HS-27A (cell line): ENCODE measurements at regions not wholly inside any gene's neighbourhood (a gene's known extent, or its start where the extent isn't known, plus 50 kb on each side); places are given as distances from the start of the nearest gene placed in this dataset.
A peak's percentile ranks its signal among the peaks of the same experiment; 100 is the strongest.
"Not testable (repeated sequence)": the region's sequence is repeated elsewhere in the genome, so short reads cannot be mapped to it uniquely, and the experiment has no call there.

ENCODE experiments used
- DNase-seq: peaks from one replicate; pipeline ENCODE4 v3.0.0-alpha.2; 2012; ENCODE audit warnings: low read depth, missing footprints

DNA sequence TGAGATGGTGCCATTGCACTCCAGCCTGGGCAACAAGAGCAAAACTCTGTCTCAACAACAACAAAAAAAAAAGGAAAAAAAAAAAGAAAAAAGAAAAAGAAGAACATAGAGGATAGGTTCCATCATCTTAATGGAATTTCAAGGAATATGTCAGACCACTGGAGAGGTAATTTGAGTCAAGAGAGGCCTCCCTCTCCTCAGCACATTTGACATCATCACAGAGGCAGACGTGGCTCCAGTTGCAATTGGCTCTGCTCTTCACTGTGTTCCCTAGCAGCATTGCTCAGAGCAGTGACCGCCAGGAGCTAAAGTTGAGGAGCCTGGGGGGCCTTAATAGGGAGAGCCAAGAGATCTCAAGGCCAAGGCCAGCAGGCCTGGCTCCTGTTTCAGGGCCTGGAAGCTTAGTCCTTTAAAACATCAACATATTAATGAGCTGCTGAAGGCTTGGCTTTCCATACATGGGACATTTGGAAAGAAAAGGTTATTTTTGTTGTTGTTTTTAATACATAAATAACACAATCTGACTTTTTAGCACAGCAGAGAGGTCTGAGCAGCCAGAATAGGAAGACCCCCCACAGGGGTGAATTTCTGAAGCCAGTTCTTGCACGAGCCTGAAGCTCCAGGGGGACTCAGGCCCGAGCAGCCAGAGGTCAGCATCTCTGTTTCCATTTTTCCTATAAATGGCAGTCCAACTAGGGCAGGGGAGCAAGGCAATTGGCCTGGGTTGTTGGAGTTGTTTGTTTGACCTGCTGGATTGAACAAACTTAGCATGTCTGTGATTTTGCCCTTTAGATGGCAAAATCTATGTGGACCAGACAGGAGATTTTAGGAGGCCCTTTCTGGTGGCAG lies 118.3 kb upstream of the FGGY start:
- DNase-seq: no peak

DNA sequence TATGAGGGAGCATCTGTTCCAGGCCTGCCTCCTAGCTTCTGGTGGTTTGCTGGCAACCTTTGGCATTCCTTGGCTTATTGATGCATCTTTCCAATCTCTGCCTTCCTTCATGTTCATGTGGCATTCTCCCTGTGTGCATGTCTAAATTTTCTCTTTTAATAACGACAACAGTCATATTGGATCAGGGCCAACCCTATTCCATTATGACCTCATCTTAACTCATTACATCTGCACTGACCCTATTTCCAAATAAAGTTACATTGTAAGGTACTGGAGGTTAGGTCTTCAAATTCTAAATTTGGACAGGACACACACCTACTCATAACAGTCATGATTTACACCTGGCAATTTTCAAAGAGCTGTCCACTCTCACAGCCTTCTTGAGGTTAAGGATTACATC lies 117.2 kb upstream of the FGGY start:
- no peak for DNase-seq

DNA sequence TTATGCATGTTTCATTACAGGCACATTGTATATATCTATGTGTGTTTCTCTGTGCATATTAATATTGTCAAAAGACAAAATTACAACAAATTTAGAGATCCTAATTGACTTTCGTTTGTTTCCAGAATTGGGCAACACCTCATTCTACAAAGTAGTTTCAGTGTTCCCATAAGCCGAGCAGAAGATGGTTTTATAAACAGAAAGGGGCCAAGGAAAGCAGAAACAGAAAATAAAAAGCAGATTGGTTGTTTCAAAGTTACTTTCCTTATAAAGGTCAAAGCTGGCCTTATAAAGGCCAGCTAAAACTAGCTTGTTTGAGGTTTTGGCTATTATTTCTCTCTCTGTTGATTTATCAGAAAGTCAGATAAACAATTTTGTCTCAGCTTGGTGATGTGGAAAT lies 116.2 kb upstream of the FGGY start:
- no peak for DNase-seq

DNA sequence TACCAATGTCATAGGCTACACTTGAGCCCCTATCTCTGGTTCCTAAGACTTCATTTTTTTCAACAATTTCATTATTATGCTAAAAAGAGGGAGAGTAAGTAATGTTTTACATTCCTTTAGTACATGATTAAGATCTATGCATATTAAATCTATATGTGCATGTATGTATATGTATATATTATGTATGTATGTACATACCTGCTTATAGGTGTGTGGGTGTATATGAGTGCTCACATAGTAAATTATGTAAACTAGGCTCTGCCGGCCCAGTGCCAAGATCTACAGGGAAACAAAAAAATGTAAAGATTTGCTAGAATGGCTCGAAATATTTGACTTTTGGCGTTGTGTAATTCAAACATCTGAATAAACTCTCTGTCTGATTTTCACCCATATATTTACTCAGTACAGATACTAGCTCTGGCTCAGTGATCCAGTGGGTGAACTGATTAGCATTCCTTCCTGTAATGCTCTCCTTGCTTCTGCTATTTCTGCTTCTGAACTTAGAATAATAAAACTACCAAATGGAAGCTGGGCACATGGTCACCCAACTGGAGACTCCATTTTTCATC lies 113.1 kb upstream of the FGGY start:
- DNase-seq: no peak

DNA sequence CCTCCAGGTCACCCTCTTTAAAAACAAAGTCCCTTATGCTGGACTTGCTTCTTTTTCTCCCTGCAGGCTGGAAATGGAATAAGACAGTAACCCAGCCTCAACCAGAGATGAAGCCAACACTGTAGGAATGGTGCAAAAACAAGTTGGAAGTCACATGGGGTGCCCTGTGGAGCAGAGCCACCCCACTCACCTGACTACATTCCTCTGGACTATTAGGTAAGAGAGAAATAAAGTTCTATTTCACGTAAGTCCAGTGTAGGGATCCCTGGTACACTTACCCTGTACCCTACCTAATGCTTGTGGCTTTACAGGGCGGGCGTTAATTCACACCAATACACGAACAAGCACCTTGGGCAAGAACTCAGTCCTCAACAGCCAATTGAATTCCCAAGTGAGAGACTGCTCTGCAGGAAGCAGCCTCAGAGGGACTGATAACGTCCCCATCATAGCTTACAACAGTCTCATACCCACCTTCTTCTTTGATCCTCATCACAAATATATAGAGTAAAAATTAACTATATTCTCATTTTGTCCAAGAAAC lies 112.5 kb upstream of the FGGY start:
- DNase-seq: no peak

DNA sequence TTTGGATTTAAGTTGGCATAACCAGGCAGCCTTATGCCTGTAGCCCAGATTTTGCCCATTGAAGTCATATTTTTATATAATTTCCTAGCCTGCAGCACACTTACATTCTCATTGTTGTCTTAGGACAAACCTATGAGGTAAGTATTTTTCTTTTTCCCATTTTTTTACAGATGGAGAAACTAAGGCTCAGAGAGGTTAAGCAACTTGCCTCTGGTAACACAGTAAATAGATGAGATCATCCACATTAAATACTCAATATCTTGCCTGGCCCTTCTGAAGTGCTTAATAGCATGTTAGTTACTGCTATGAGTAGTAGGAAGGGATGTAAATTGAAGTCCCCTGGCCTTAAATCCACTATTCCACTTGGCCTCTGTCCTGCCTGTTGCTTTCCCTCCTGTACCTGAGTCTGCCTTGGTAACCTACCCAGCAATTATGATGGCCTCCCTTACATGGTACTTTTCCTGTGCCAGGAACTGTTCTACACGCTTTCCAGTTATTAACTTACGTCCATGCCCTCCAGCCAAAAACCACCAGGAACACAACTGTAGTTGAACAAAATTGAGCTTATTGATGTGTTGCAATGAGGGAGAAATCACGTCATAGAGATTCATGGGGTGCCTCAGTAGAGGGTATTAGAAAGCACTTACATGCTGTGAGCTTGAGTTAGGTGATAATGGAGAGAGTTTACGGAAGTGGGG lies 111.6 kb upstream of the FGGY start:
- DNase-seq: no peak

DNA sequence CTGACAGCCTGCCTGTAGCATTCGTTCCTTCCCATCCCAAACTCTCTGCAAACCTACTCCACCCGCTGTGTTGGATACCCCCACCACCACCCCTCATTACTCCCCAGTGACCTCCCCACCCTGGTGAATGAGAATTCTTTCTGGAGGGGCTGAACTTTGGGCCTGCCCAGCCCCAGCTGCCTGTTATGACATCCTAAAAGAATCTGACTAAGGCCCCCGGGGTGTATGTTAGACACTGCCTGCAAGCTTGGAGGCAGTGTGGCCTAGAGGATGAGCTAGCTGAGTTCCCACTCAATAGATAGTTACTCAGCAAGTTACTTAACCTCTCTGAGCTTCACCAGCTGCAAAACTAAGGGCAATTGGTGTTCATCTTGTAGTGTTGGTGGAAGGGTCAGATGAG lies 110.2 kb upstream of the FGGY start:
- DNase-seq: peak; percentile 69

DNA sequence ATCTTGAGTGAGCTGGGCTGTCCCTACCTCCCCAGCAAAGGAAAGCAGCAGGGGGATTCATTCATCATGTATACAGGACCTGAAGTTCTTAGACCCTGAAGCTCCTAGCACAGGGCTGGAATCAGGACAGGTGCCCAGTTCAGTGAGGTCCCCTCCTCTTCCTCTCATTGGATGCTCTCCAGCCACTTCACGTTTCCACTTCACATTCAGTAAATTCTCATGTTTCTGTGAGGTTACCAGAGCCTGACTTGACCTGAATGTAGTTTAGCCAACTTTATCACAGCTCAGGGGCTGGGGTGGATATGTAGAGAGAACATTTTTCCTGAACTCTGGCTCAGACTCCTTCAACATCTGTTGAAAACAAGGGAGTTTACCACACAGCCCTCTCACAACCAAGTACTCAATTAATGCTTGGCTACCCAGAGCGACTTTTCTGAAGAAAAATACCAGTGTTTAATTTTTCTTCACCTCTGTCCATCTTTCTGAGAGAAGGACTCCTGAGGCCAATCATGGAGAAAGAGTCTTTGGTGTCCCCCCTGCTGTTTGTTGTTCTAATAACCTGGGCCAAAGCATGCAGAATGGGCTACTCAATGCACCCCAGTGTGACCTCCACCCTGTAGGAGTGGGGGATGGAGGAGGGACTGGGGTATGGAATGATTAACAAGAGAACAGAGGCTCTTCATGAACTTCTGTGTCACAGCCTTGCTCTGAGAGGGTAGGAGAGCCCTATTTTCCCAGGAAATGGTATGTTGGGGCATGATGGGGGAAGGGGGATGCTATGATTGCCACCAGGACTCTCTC lies 108.3 kb upstream of the FGGY start:
- no peak for DNase-seq

DNA sequence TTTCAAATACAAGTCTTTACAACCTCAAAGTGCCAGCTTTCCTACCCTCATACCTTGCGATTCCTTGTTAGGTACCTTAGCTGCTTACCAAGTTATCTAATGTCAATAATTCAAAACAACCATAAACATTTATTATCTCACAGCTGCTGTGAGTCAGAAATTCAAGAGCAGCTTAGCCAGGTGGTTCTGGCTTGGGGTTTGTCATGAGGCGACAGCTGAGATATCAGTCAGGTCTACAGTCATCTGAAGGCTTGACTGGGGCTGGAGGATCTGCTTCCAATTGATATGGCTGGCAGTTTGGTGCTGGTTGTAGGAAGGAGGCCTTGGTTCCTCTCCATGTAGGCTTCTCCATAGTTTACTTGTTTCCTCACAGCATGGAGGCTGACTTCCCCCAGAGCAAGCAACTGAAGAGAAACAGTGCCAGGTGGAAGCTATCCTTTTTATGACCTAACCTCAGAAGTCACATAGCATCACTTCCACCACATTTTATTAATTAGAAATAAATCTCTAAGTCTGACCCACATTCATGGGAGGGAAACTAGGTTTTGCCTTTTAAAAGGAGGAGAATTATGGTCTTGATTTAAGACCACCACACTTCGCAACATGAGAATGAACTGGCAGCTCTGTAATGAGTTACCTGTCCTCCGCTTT lies 103.3 kb upstream of the FGGY start:
- DNase-seq: no peak

DNA sequence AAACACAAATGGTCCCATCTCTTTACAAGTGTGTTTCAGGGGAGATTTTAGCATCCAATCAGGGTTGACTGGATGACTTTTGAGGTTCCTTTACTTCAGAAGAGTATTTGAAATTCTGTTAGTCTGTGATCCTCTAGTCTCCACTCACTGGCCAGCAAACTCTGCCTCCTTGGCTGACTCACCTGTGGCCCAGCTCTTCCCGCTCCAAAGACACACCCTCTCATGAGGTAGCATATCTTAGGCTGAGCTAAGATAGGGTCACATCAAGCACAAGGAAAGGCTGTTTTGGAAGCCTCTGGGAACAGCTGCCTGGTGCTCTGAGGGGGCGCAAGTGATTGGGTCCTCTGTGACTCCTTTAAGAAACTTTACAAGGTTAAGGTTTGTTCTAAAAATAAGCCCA lies 102.3 kb upstream of the FGGY start:
- DNase-seq: no peak

DNA sequence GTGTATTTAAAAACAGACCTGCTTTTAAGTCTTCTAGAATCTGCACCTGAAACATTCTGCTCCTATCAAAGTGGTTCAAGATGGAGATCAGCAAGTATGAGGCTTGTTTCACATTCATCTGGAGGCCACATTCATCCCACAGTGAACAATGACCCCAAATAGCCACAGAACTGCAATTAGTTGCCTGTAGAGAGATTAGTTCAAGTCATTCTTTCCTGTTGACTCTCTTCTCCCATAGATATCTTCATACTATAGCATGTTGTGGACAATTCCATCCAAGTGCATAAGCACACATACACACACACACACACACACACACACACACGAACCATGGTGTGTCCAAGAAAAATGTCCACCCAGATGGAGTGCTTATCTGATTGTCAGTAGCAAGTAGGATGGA lies 101.7 kb upstream of the FGGY start:
- DNase-seq: no peak

DNA sequence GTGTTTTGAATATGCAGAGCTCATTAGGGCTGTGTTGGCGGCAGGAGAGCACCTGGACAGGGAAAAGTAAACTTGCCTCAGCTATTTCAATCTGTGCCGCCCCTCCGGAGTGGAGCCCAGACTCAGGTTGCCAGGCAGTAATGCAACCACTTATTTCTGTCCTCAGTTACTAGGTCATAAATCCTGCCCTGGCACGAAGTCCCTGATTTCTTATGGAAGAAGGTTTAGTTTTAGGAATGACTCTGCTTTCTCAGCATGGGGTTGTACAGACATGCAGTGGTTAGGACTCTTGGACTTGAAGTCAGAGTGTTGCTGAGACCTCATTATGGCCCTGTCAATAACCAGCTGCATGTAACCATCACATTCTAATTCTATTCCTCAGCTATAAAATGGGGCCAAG lies 98.3 kb upstream of the FGGY start:
- no peak for DNase-seq

DNA sequence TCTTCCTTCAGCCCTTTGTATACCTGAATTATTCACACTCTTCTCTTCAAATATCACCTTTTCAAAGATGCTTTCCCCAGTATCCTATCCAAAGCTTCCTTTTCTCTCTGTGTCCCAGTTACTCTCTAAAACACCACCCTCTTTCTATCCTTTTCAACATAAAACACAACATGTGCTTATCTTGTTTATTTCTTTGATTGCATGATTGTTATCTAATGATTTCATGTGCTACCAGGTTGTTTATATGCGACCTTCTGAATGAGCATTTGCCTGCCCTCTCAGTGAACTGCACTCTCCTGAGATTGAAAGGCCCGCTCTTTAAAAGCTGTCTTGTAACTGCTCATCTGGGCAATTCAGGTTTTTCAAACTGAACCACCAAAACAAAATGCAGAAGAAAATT lies 97.7 kb upstream of the FGGY start:
- DNase-seq: no peak

DNA sequence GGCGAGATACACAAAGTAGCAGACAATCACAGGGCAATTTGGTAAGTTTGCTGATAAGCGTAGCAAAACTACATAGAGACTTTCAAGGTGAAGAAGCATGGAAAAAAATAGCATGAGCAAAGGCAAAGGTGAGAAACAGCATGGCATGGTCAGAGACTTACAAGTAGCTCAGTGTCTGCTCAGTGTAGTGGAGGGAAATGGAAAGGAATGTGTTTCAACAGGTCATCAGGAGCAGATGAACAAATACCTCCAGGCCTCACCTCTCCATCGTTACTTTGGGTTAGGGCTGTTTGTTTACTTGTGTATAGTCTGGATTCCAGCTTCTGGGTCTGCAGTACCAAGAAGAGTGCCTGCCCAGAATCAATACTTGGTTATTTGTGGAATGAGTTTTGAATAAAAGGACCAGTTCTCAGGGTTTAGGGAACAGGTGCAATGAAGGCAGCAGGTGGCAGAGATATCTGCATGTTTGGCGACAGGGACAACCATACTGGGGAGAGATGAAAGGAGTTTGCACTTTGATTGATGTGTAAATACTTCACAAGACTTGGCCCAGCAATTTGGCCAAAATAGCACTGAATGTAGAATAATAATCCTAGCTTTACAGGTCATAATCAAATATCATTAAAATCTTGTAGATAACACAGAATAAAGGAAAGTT lies 97.0 kb upstream of the FGGY start:
- DNase-seq: no peak

DNA sequence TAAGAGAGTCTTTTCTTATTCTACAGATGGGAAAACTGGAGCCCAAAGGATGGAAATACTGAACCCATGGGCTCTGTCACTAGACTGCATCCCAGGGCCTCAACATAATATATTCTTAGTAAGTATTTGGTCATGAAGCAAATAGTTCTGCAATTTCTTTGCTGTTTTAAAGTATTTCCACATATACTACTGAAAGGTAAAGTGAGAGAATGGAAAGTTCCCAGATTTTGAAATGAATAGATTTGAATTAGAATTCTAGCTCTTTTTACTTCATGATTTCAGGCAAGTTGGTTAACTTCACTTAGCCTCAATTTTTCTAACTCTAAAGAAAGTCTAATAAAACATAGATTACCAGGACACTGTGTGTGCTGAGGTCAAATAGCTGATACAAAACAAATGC lies 95.6 kb upstream of the FGGY start:
- DNase-seq: no peak

DNA sequence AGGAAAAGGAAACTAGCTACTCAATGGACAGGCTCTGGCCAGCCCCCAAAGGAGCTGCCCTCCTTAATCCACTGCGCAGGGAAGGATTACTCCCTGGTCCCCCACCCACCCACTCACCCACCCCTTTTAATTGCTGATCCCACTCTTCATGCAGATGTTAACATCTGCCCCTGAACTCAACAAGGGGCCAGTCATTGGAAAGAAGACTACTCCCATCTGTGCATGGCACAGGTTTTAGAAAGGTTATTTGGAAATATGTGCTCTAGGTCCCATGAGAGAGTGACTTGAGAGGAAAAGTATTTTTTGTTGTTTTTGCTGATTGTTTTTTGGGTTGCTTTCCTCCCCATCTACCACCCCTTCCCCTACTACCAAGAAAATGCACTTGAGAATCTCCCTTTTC lies 94.4 kb upstream of the FGGY start:
- DNase-seq: no peak

DNA sequence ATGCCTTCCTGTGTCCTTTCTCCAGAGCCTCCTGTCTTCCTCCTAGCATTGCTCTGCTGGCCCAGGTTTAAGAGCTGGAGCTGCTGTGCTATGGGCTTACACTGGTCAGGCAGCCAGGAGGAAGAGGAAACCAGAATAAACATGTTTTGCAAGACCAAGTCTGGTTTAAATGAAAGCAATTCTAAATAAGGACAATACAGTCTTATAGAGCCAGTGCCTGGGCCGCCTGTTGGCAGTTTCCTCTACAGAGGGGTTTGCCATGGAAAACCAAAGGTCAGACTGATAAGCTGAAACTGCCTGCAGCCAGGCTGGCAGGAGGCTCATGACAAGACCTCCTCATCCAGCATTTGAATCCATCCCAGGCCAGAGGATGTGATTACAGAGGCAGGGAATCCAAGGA lies 92.9 kb upstream of the FGGY start:
- no peak for DNase-seq

DNA sequence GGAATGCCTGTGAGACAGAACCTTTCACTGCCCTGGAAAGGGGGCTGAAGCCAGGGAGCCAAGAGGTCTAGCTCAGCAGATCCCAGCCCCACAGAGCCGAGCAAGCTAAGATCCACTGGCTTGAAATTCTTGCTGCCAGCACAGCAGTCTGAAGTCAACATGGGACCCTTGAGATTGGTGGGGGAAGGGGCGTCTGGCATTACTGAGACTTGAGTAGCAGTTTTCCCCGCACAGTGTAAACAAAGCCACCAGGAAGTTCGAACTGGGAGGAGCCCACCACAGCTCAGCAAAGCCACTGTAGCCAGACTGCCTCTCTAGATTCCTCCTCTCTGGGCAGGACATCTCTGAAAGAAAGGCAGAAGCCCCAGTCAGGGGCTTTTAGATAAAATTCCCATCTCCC lies 90.3 kb upstream of the FGGY start:
- DNase-seq: not testable (repeated sequence)

DNA sequence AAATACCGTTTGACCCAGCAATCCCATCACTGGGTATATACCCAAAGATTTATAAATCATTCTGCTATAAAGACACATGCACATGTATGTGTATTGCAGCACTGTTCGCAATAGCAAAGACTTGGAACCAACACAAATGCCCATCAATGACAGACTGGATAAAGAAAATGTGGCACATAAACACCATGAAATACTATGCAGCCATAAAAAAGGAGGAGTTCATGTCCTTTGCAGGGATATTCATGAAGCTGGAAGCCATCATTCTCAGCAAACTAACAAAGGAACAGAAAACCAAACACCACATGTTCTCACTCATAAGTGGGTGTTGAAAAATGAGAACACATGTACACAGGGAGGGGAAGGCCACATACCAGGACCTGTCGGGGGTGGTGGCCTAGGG lies 86.5 kb upstream of the FGGY start:
- not testable (repeated sequence) for DNase-seq

DNA sequence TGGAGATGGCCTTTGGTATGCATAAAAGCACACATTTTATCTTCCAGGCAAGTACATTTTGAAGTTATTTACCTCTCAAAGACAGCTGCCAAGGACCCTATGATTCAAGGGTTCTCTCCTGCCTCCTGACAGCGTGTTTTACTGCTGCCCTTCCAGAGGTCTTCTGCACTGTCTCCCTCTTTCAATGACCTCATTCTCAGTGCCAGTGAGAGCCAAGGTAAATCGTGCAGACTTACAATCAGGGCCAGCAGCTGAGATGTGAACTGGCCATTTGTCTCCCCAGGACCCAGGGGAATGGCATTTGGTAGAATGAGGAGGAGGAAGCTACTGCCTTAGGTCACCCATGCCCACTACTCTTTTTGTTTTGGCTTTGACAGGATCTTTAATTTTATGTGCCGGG lies 84.2 kb upstream of the FGGY start:
- no peak for DNase-seq
